Vagina (tissue), 2 donors: ENCODE measurements at regions not wholly inside any gene's neighbourhood (a gene's known extent, or its start where the extent isn't known, plus 50 kb on each side); places are given as distances from the start of the nearest gene placed in this dataset.

Experiments used
- POLR2A ChIP-seq, 2 donors: fragments of 450-650 bp; IDR thresholded peaks; one replicate each; pipeline ENCODE4 v1.6.1; 2017; ENCODE audit warnings: antibody characterized with exemption in 2 of 2, mild to moderate bottlenecking in 2 of 2, moderate library complexity in 2 of 2
- TF ChIP-seq, protein P1 (sequence below), 3 experiments: fragments of 450-650 bp in 2 of 3; fragments of 200-600 bp in 1 of 3; sonication (generic) in 1 of 3; IDR thresholded peaks; one replicate each; pipeline ENCODE4 v1.5.1; 2017 to 2019; ENCODE audit warnings: antibody characterized with exemption in 3 of 3, mild to moderate bottlenecking in 2 of 3, moderate library complexity in 2 of 3

DNA sequence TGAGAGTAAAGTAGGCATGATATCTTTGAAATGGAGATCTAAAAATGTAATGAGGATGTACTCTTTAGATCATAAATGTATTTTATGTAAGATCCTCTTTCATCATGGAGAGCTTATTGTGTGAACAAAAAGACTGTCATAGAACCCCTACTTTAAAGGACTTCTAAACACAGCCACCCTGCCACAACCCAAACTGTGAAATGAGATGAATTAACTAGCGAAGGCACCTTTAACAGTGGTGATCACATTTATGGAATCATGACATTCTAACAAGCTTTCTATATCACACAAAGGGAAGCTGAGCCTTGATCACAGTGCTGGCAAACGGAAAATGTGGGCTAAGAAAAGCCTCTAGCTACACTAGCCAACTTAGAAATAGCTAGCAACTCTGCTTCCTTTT lies 1585.2 kb downstream of the EFNA5 start:
- no peak for TF ChIP-seq POLR2A (IDR thresholded peaks at IDR 0.05)
- TF ChIP-seq, protein P1, sequence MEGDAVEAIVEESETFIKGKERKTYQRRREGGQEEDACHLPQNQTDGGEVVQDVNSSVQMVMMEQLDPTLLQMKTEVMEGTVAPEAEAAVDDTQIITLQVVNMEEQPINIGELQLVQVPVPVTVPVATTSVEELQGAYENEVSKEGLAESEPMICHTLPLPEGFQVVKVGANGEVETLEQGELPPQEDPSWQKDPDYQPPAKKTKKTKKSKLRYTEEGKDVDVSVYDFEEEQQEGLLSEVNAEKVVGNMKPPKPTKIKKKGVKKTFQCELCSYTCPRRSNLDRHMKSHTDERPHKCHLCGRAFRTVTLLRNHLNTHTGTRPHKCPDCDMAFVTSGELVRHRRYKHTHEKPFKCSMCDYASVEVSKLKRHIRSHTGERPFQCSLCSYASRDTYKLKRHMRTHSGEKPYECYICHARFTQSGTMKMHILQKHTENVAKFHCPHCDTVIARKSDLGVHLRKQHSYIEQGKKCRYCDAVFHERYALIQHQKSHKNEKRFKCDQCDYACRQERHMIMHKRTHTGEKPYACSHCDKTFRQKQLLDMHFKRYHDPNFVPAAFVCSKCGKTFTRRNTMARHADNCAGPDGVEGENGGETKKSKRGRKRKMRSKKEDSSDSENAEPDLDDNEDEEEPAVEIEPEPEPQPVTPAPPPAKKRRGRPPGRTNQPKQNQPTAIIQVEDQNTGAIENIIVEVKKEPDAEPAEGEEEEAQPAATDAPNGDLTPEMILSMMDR (IDR thresholded peaks at IDR 0.05): no peak
